HG03432 (cell line): ENCODE measurements at regions not wholly inside any gene's neighbourhood (a gene's known extent, or its start where the extent isn't known, plus 50 kb on each side); places are given as distances from the start of the nearest gene placed in this dataset.

Experiments used
- ATAC-seq: cut with Tn5 transposase; IDR thresholded peaks from one replicate; pipeline ENCODE4 v1.9.1; 2021; ENCODE audit warnings: mild to moderate bottlenecking, moderate library complexity; ENCODE audit not compliant: unreplicated experiment

DNA sequence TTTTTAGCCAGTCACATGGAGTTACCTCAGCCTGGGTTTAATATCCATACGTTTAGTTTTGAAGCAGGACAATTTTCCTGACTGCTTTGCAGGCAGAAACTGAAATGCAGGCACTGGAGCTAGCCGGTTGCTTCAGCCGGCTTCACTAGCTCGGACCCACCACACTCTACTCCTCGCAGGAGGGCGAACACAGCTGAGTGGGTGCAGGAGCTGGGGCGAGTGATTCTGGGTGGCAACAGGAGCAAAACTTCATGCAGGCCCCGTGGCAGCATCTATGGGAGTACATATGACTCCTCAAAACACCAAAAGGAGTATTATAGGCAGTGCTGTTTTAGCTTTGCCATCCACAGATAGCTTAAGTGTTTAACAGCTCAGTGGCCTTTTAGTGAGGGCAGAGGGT, 1211.8 kb upstream of the NUDT12 start:
- ATAC-seq: no peak

DNA sequence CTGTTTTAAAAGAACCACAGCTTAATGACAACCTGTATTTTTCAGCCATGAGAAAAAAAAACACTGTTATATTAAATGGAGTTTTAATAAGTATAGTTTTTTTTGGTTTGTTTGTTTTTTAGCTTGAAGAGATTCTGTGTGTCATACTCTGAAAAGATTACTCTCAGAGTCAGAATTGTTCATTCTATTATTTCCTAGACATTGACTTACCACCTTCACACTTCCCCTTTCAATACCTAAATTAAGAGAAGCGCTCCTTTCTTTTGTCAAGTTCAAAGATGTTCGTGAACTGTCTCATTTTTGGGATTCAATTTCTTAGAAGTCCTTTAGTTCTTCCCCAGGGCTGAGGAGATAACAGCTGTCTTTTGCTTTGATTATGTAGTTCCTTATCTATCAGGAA, 1201.6 kb upstream of the NUDT12 start:
- no peak for ATAC-seq

DNA sequence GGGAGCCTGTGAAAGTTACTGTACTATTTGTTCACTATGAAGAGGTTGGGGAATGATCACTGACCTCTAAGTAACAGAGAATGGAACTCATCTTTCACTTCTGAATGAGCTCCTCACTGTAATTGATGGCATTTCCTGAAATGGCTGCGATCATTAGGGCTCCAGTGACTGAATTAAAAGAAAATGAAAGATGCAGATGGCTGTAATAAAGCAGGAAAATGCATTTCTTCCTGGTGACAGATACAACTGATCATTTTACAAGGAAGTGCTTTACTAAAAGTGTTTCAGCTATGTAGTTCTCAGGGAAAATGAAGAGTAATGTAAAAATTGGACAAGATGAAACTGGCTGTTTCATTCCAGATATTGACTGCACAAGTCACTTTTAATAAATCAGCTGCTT, 1200.6 kb upstream of the NUDT12 start:
- ATAC-seq: no peak

DNA sequence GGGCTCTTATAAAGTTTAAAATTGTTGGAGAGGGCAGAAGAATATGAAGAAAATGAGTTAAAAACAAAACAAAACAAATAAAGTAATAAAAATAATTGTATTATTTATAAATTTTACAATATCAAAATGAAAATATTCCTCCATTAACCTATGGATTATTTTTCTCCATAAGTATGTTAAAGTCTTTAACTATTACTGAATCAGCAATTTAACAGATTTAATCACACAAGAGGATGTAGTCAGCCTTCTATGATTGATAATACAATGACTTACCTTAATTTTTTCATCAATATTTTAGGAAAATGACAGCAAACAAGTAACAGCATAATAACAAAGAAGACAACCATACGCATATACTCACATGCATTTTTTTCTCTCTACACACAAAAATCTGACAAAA, 1195.3 kb upstream of the NUDT12 start:
- ATAC-seq: no peak

DNA sequence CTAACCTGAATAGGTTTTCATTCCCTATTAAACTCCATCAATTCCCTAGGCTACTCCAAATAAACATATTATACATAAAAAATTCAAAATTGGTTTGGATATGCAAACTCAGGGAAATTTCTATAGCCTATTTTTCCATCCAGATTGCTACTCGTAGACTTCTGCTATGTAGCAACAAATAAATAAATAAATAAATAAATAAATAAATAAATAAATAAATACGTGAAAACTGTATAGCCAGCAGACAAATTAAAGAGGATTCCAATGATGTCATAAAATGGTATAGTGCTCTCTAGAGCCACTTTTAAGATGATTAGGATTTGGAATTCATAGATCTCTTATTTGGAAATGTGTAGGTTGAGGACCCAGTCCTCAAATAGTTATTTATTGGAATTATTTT, 1193.2 kb upstream of the NUDT12 start:
- no peak for ATAC-seq

DNA sequence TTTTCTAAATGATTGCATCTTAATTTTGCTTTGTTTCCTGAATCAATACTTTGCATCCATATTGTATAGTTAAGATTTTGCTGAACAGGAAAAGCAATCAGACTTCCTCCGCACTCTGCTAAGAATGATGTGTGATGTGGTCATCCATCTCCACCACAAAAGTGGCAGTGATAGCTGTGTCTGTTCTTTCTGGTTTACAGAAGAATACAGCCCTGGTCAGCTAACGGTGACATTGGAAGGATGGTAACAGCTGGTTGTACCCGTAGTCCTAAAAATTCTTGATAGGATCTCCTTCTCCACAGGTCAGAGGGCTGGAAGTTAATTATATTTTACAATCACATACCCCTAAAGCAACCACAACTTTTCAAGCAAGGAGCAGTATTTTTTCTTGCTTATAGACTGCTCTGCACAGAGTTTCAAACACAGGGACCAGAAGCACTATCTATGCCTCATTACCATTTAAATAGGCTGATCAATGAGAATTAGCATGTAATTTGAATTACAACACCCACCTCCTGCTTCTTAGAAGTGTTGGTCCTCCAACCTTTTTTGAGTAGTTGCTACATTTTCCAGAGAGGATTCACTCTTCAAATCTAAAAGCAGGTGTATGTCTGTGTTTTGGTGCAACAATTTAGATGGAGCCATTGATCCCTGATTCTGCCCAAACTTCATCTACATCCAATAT, 1191.9 kb upstream of the NUDT12 start:
- no peak for ATAC-seq

DNA sequence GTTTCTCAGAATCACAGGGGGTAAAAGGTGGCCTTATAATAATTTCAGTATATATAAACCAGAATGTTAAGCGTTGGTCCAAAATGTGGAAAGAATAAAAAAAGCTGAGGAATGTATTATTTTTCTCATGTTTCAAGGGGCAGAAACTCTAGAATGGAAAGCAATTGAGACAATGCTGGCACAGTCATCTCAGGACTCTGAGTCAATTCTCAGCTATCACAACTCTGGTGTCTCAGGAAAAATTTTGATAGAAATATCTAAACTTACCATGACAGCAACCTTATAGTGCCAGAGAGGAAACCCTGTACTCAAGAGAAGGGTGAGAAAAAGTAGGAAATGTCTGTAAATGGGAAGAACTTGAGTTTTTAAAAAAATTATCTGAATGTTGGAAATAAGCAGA, 1189.4 kb upstream of the NUDT12 start:
- no peak for ATAC-seq

DNA sequence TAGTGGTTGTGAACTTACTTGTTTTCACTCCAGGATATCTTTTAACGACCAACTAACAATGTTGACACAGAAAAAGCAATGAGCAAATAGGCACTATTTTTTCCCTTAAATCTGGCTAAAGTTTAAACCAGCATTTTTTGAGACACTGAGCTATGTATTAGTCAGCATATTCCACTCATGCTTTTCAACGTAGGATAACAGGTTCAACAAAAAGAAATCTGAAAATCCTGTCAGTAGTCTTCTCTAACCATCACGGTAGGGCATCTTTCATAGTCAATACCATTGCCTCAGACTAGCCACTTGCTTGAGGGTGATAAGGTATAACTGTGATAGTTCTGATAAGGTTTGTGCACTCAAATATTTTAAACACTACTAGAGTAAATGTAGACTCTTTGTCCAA, 1177.3 kb upstream of the NUDT12 start:
- no peak for ATAC-seq

DNA sequence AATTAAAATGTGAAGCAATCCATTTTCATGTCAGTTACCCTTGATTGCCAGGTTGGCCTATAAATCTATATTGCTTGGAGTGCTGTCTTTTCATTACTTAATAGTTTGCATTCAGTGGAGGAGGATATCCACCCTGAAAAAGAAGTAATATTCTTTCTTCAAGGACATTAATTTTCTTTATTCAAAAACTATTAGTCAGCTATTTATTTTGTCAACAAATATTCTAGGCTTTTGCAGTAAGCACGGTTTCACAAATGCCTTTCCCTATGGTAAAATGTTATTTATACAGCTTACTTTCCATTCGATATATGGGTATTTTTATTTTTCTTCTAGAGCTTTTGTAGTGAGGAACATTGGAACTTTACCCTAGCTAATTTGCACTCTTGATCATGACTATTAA, 1176.9 kb upstream of the NUDT12 start:
- no peak for ATAC-seq

DNA sequence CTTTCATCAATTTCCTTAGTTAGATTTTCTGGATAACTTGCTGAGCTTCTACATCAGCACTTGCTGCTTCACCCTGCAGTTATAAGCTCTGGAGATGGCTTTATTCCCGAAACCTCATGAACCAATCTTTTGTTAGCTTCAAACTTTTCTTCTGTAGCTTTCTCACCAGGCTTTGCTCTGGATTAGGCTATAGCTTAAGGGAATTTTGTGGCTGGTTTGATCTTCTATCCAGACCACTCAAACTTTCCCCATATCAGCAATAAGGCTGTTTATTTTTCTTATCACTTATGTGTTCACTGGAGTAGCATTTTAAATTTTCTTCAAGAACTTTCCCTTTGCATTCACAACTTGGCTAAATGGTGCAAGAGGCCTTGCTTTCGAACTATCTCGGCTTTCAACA, 1173.5 kb upstream of the NUDT12 start:
- no peak for ATAC-seq

DNA sequence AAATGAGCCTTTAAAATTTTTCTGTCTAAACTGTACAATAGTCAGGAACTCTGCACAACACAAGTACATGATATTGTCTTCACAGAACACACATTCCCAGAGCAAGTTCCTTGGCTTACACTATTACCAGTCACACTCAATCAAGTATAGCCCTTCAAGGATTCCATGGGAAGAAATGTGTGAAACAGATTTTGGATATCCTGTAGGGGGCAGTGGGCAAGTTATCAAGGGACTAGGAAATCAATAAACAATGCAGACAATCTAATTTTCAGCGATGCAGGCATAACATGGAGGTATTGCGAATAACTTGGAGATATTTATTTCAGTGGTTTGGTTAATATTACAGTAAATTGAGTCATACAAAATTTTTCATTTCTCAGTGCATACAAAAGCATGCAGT, 1171.5 kb upstream of the NUDT12 start:
- ATAC-seq: no peak

DNA sequence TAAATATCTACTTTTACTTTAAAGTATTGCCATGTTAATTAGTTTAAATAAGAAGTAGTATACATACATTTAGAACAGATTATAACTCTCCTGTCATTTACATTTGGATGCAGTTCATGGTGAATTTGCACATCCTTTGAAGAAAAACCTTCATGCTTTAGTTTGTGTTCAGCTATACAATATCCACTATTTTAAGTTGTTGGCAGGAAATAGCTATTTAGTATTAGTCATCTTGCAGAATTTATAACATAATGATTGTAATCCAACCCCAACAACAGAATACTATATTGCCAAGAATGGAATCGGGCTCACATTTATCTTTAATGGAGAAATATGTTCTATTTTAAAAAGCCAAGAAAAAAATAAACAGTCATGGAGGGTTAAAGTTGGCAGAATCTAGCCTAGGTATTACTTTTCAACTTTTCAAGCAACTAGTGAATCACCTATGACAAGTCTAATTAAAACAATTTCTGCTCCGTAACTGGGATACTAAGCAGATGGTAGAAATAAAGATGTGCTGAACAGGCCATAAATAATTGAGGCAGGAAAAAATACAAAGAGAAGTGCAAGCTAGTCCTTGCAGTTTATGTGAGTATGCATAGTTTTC, 1170.6 kb upstream of the NUDT12 start:
- ATAC-seq: no peak

DNA sequence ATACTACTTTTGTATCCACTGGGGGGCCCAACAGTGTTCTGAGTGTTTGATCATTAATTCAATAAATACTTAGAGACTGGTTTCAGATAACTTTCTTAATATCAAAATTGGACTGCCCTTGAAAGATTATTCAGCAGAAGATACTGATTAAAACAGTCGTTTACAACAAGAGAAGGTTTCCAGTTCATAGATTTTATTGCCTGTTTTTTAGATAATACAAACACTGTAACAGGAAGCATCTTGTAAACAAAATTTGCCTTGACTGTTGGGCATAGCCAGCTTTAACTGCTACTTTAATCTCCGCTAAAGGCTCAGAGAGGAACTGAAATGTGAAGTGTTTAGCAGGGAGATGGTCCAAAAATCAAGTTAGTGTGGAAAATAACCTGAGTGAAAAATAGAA, 1168.7 kb upstream of the NUDT12 start:
- ATAC-seq: no peak

DNA sequence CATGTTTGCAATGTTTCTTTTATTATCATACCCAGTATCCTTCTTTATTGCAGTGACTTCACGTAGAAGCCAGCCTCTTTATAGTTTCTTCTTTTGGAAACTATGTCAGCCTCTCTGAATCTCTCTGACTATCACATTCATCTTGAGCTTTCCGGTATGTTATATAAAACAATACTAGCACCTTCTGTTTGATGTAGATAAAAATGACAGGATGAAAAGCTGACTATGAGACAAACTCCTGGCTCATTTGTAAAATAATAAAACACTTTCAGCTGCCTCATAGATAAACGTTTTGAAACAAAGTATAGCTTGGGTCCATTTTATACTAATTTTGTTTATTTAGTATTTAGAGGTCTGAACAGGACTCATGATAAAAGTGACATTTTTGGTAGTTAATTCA, 1145.4 kb upstream of the NUDT12 start:
- ATAC-seq: no peak

DNA sequence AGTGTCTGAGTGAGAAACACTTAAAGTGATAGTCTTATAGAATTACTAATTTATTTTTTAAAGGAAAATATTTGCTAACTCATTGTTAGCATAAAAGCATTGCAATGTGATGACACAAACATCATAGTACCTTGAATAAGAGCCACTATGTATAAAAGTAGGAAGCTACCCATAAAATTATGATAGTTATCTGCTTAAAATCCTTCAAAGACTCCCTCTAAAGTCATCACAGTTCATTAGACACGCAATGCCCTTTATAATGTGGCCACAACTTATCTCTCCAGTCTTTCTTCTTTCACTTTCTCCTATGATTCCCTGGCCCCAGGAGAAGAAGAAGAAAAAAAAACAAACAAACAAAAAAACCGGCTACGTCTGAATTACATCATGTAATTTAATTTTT, 1144.0 kb upstream of the NUDT12 start:
- ATAC-seq: no peak

DNA sequence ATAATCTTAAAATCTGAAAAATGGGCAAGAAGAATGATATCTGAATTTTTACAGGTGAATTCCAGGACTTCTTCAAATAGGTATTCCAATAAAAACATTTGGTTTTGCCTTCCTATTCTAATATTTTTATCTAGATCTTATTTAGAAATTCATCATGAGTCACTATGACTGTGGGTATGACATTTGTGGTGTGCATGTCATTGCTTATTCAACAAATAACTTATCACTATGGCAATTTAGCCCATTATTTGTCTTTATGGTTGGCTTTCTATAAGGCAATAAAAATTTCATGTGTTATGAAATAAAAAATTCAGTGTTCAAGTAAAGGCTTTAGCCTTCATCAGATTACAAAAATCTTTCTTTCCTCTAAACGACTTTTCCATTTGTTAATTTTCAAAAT, 1139.6 kb upstream of the NUDT12 start:
- no peak for ATAC-seq

DNA sequence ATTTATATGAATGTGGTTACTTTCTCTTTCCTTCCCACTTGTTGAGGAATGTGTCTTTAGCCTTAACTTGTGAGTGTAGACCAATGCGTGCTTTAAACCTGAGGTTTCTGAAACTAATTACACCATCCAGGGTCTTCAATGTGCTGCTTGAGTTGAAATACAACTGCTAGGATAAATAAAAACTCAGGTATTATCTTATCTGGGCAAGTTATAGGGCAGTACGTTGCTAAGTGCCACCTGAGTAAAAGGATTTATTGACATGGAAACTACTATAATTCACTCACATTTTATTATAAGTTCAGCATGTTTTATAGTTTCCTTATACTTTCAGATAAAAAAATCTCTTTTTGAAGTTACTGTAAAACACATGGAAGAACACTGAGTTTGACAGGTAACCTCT, 1136.8 kb upstream of the NUDT12 start:
- no peak for ATAC-seq

DNA sequence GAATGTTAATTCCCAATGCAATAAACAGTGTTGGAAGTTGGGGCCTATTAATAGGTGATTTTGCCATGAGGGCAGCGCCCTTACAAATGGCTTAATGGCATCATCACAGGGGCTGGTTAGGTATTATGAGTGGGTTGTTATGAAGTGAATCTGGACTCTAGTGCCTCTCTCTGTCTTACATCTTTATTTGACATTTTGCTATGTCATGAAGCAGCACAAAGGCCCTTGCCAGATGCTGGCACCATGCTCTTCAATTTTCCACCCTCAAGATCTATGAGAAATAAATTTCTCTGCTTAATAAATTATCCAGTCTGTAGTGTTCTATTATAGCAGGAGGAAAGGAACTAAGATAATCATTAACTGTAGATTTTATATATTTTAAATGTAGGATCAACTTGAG, 1098.7 kb upstream of the NUDT12 start:
- no peak for ATAC-seq

DNA sequence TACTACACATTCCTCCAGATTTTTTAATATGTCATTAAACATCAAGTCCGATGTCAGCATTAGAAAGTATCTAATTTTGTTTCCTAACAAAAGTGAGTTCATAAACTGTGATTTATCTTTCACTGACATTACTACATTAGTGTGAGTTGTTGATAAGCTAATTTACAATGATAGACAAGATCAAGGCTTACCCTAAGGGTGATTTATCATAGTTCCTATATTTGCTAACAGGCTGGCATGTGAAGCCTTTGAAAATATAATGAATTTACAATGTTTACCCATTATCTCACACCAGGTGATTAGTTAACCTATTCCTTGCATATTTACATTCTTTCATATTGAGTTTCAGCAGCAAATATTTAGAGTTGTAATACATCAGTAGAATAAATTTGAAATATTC, 1096.9 kb upstream of the NUDT12 start:
- no peak for ATAC-seq

DNA sequence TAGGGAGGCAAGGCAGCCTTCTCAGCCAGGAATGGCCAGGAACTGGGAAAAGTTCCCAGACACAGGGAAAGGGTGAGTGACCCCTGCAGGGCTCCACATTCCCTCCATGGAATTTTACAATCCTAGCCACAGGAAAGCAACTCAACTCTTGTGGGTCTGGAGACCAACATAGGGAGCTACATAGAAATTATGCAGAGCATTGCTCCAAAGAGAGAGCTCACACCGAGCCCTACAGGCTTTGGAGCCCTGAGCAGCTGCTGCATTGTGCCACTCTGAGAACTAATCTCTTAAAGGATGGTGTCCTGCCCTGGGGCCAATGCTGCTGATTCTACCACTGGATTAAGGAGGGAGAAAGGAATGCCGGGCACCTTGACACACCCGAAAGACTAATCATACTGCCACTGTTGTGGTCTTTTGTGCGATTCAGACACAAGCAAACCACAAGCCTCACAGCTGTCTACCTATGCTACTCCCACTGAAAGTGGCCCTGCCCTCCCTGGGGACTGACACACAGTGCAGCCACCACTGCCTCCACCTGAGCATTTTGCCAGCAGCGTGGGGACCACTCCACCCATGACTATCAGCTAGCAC, 1089.8 kb upstream of the NUDT12 start:
- no peak for ATAC-seq

DNA sequence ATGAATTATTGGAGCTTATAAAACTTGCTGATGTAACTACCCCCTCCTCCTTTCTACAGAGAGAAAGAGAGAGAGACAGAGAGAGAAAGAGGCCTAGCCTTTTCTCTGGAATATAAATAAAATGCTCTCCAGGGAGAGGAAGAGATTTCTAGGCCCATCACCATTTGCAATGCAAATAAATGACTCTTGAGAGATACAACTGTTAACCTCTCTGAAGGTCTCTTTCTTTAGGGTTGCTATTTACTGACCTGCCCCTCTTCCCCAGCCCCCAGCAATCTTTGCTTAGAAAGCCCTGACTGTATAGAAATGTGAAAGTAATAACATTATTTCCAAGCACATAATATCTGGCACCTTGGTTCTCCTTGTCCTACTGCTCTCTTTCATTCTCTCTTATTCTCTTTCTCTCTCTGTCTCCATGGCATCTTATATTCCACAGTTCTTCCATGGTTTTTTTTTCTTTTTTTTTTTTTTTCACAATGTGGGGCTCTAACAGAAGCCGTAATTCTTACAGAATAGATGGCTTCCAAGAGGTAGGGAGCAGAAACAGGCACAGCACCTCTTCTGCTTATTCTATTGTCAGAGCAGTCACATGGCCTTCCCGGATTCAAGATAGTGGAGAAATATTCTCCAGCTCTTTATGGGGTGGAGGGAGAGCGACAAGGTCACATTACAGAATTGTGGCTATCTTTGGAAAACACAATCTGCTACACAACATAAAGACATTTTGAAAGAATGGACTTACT, 1087.9 kb upstream of the NUDT12 start:
- ATAC-seq: no peak

DNA sequence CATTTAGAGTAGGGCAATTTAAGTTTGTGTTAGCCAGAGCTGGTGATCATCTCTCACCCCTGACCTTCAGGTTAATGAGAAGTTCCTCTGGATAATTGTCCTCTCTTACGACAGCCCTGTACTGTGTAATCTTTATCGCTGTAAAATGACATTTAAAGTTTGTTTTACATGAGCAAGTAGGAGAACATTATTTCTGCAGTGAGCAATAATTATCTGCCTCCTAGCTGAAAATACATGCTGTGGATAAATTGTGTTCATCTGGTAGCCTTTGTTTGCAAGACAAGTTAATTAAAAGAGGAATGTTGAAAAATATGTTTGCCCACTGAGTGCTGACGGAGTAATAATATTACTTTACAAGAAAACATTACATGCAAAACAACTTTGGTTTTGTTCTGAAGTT, 1083.8 kb upstream of the NUDT12 start:
- ATAC-seq: no peak
